ENCODE measurements at regions not wholly inside any gene's neighbourhood (a gene's known extent, or its start where the extent isn't known, plus 50 kb on each side); places are given as distances from the start of the nearest gene placed in this dataset.

DNA sequence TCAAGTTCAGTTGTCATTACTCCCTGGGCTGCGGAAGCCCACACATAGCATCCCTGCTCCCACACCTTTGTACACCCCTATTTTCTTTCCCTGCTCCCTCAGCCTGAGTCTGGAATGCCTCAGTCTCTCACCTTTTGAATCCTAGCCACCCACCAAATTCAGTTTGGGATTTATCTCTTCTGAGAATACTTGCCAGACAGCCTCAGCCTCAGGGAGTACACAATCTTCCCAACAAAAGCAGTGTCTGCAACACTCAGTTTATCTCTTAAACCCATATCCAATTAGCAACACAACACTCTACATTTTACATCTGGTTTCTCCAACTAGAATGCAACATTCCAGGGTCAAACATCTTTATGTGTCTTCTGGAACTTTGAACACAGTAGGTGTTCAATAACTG is 190.2 kb downstream of the GPAM start:
- no peak for DNase-seq (ENCODE audit: insufficient read length, low spot score)
- no peak for FAIRE-seq
- TF ChIP-seq PAX5 (IDR thresholded peaks at IDR 0.05; ENCODE audit: insufficient read depth, low read length, severe bottlenecking) (no peak), TAF1 (IDR thresholded peaks at IDR 0.05; ENCODE audit: low read depth, low read length) (no peak)

GRCh38 chr10:111993872-111994426 is 189.6 kb downstream of the GPAM start:
- TF ChIP-seq TAF1 (IDR thresholded peaks at IDR 0.05; ENCODE audit: low read depth, low read length): no peak
- TF ChIP-seq SPI1 (IDR thresholded peaks at IDR 0.05; ENCODE audit: low read depth, low read length): no peak
- TF ChIP-seq PAX5 (IDR thresholded peaks at IDR 0.05; ENCODE audit: insufficient read depth, low read length, severe bottlenecking): no peak
- FAIRE-seq: no peak
- DNase-seq (ENCODE audit: insufficient read length, low spot score): no peak

GRCh38 chr10:111996103-111996502 is 187.5 kb downstream of the GPAM start:
- TF ChIP-seq PAX5 (IDR thresholded peaks at IDR 0.05; ENCODE audit: insufficient read depth, low read length, severe bottlenecking) (peak; percentile 91), POLR2AphosphoS5 (IDR thresholded peaks at IDR 0.05; ENCODE audit: low read depth, low read length) (no peak), POLR2A (IDR thresholded peaks at IDR 0.05; ENCODE audit: low read depth, low read length) (no peak)
- peak; percentile 9 for DNase-seq (ENCODE audit: insufficient read length, low spot score)
- peak; percentile 69 for FAIRE-seq

- no peak for TF ChIP-seq PAX5 (IDR thresholded peaks at IDR 0.05; ENCODE audit: insufficient read depth, low read length, severe bottlenecking)
- TF ChIP-seq POLR2AphosphoS5 (IDR thresholded peaks at IDR 0.05; ENCODE audit: low read depth, low read length): no peak
- TF ChIP-seq TAF1 (IDR thresholded peaks at IDR 0.05; ENCODE audit: low read depth, low read length): no peak
- TF ChIP-seq SPI1 (IDR thresholded peaks at IDR 0.05; ENCODE audit: low read depth, low read length): no peak
- TF ChIP-seq POLR2A (IDR thresholded peaks at IDR 0.05; ENCODE audit: low read depth, low read length): no peak
- no peak for TF ChIP-seq POU2F2 (IDR thresholded peaks at IDR 0.05; ENCODE audit: low read depth, low read length)
- DNase-seq (ENCODE audit: insufficient read length, low spot score) (no peak), FAIRE-seq (no peak)
Measured at GRCh38 chr10:111998728-111999127, 184.8 kb downstream of the GPAM start.

- DNase-seq (ENCODE audit: insufficient read length, low spot score): no peak
- FAIRE-seq: no peak
- no peak for TF ChIP-seq POLR2A (IDR thresholded peaks at IDR 0.05; ENCODE audit: low read depth, low read length)
- no peak for TF ChIP-seq PAX5 (IDR thresholded peaks at IDR 0.05; ENCODE audit: insufficient read depth, low read length, severe bottlenecking)
- no peak for TF ChIP-seq POU2F2 (IDR thresholded peaks at IDR 0.05; ENCODE audit: low read depth, low read length)
- TF ChIP-seq POLR2AphosphoS5 (IDR thresholded peaks at IDR 0.05; ENCODE audit: low read depth, low read length): no peak
- no peak for TF ChIP-seq SPI1 (IDR thresholded peaks at IDR 0.05; ENCODE audit: low read depth, low read length)
- TF ChIP-seq TAF1 (IDR thresholded peaks at IDR 0.05; ENCODE audit: low read depth, low read length): no peak
Measured at GRCh38 chr10:111999205-111999914, 184.2 kb downstream of the GPAM start.

GRCh38 chr10:111999915-112000302 is 183.7 kb downstream of the GPAM start:
- no peak for DNase-seq (ENCODE audit: insufficient read length, low spot score)
- TF ChIP-seq PAX5 (IDR thresholded peaks at IDR 0.05; ENCODE audit: insufficient read depth, low read length, severe bottlenecking) (no peak), POLR2AphosphoS5 (IDR thresholded peaks at IDR 0.05; ENCODE audit: low read depth, low read length) (no peak)
- FAIRE-seq: no peak

GRCh38 chr10:112000466-112000865 is 183.1 kb downstream of the GPAM start:
- DNase-seq (ENCODE audit: insufficient read length, low spot score) (no peak), FAIRE-seq (no peak)
- TF ChIP-seq POLR2A (IDR thresholded peaks at IDR 0.05; ENCODE audit: low read depth, low read length) (no peak), PAX5 (IDR thresholded peaks at IDR 0.05; ENCODE audit: insufficient read depth, low read length, severe bottlenecking) (no peak), SPI1 (IDR thresholded peaks at IDR 0.05; ENCODE audit: low read depth, low read length) (no peak), POU2F2 (IDR thresholded peaks at IDR 0.05; ENCODE audit: low read depth, low read length) (no peak), POLR2AphosphoS5 (IDR thresholded peaks at IDR 0.05; ENCODE audit: low read depth, low read length) (no peak), TAF1 (IDR thresholded peaks at IDR 0.05; ENCODE audit: low read depth, low read length) (no peak)

GRCh38 chr10:112002206-112002605 is 181.4 kb downstream of the GPAM start:
- FAIRE-seq (no peak), DNase-seq (ENCODE audit: insufficient read length, low spot score) (no peak)
- TF ChIP-seq POU2F2 (IDR thresholded peaks at IDR 0.05; ENCODE audit: low read depth, low read length) (no peak), PAX5 (IDR thresholded peaks at IDR 0.05; ENCODE audit: insufficient read depth, low read length, severe bottlenecking) (no peak), POLR2AphosphoS5 (IDR thresholded peaks at IDR 0.05; ENCODE audit: low read depth, low read length) (no peak), TAF1 (IDR thresholded peaks at IDR 0.05; ENCODE audit: low read depth, low read length) (no peak), SPI1 (IDR thresholded peaks at IDR 0.05; ENCODE audit: low read depth, low read length) (no peak), POLR2A (IDR thresholded peaks at IDR 0.05; ENCODE audit: low read depth, low read length) (no peak)

DNA sequence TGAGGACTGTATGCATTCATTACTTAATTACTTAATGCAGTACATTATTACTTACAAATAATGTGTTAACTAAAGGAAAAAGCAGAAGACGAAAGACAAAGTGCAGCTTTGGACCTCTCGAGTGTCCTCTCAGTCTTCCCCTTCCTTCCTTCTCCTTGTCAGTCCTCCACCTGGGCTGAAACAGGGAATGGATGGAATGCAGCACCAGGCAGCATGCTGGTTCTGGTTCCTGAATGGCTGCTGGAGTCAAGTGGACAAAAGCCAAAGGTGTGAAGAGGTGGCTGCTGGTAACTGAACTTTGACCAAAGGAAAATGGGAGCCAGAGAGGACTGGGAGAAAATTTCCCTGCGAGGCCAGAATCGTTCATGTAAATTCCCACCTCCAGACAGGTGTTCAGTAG is 179.5 kb downstream of the GPAM start:
- FAIRE-seq (no peak), DNase-seq (ENCODE audit: insufficient read length, low spot score) (no peak)
- no peak for TF ChIP-seq SPI1 (IDR thresholded peaks at IDR 0.05; ENCODE audit: low read depth, low read length)
- TF ChIP-seq POLR2AphosphoS5 (IDR thresholded peaks at IDR 0.05; ENCODE audit: low read depth, low read length): no peak
- TF ChIP-seq POLR2A (IDR thresholded peaks at IDR 0.05; ENCODE audit: low read depth, low read length): no peak
- no peak for TF ChIP-seq TAF1 (IDR thresholded peaks at IDR 0.05; ENCODE audit: low read depth, low read length)

DNA sequence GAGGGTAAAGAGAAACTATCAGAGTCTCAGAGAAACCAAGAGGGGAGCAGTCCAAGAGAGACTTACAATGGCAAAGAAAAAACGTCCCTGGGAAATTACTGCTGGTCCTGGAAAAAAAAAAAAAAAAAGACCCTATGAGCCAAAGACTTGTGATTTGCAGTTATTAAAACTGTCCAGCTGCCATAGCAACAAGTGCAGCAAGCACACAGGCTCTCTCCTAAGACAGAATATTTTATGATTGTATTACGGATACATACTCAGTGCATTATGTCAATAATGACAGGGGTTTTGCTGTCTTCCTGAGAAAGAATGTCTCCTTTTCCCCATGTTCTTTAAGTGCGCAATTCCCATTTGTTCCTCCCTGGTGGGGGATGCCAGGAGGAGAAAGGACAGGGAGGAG is 178.5 kb downstream of the GPAM start:
- FAIRE-seq (no peak), DNase-seq (ENCODE audit: insufficient read length, low spot score) (no peak)
- TF ChIP-seq SPI1 (IDR thresholded peaks at IDR 0.05; ENCODE audit: low read depth, low read length): no peak
- TF ChIP-seq POLR2AphosphoS5 (IDR thresholded peaks at IDR 0.05; ENCODE audit: low read depth, low read length): no peak
- TF ChIP-seq PAX5 (IDR thresholded peaks at IDR 0.05; ENCODE audit: insufficient read depth, low read length, severe bottlenecking): no peak
- no peak for TF ChIP-seq POU2F2 (IDR thresholded peaks at IDR 0.05; ENCODE audit: low read depth, low read length)

Data from GM12891 (cell line).